ENCODE measurements at regions not wholly inside any gene's neighbourhood (a gene's known extent, or its start where the extent isn't known, plus 50 kb on each side); places are given as distances from the start of the nearest gene placed in this dataset.

GRCh38 chr1:208581667-208582066, 337.5 kb upstream of the PLXNA2 start:
- TF ChIP-seq, protein P1, sequence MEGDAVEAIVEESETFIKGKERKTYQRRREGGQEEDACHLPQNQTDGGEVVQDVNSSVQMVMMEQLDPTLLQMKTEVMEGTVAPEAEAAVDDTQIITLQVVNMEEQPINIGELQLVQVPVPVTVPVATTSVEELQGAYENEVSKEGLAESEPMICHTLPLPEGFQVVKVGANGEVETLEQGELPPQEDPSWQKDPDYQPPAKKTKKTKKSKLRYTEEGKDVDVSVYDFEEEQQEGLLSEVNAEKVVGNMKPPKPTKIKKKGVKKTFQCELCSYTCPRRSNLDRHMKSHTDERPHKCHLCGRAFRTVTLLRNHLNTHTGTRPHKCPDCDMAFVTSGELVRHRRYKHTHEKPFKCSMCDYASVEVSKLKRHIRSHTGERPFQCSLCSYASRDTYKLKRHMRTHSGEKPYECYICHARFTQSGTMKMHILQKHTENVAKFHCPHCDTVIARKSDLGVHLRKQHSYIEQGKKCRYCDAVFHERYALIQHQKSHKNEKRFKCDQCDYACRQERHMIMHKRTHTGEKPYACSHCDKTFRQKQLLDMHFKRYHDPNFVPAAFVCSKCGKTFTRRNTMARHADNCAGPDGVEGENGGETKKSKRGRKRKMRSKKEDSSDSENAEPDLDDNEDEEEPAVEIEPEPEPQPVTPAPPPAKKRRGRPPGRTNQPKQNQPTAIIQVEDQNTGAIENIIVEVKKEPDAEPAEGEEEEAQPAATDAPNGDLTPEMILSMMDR (conservative IDR thresholded peaks at IDR 0.05; ENCODE audit: low read length) = no peak
- no peak for TF ChIP-seq EZH2phosphoT487 (IDR thresholded peaks at IDR 0.05; ENCODE audit: borderline replicate concordance)

All from Loucy (cell line).